GM20431 (cell line): ENCODE measurements at regions not wholly inside any gene's neighbourhood (a gene's known extent, or its start where the extent isn't known, plus 50 kb on each side); places are given as distances from the start of the nearest gene placed in this dataset.
"Not testable (repeated sequence)": the region's sequence is repeated elsewhere in the genome, so short reads cannot be mapped to it uniquely, and the experiment has no call there.

Experiments used
- in situ Hi-C: fragments of 300-500 bp; cut with MseI, MboI; formaldehyde crosslinking; loops from one replicate; pipeline ENCODE4 v1.15.0; 2020; ENCODE audit warnings: low sequenced_read_pairs; ENCODE audit not compliant: unreplicated experiment

GRCh38 chr21:28877318-28877884, 115.3 kb downstream of the LTN1 start:
- in situ Hi-C loops: no loop called here

- in situ Hi-C loops: no loop called here
Observed at GRCh38 chr21:28875078-28875477, 117.6 kb downstream of the LTN1 start.

- in situ Hi-C loops: no loop called here
Observed at GRCh38 chr21:28872218-28872617, 120.5 kb downstream of the LTN1 start.

- in situ Hi-C loops: no loop called here
Observed at GRCh38 chr21:28871388-28872010, 121.2 kb downstream of the LTN1 start.

GRCh38 chr21:28867401-28867800, 125.3 kb downstream of the LTN1 start:
- in situ Hi-C loops: no loop called here

DNA sequence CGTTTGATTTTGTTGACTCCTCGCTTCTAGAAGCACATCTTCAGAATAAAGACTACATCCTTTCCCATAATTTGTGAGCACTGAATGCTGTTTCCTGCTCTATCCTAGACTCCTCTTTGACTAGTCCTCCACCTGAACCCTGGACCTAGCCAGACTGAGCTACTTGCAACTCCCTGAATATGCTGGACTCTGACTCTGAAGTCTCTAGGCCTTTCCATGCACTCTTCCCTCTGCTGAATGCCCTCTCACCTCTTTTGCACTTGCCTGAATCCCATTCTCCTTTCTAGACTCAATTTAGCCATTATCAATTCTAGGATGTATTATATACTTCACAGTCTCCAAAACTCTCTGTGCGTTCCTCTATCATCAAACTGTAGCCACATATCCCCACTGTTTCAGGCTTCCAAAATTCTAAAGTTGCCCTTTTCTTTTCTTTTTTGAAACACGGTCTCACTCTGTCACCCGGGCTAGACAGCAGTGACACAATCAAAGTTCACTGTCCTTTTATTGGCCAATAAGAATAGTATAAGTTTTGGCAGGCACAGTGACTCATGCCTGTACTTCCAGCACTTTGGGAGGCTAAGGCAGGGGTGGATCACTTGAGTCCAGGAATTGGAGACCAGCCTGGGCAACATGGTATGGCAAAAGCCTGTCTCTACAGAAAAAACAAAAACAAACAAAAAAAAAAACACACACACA, 127.0 kb downstream of the LTN1 start:
- in situ Hi-C loops: no loop called here

GRCh38 chr21:28858424-28858823, 134.3 kb downstream of the LTN1 start:
- in situ Hi-C loops: no loop called here

DNA sequence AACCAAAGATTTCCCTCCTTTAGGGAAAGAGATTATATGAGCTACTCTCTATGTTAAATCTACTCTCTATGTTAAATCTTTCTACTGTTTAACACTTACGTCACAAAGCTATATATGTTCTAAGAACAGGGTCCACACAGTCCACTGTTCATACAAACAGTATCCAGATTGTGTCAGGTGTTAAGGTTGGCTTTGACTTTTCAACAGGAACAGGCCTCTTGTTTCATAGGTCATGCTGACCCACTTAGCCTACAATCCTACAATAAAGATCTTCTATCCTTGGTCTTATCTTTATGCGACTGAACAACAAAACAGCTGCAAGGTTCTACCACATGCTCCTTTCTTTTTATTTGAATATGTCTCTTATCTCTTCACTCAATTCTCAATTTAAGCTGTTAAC, 134.9 kb downstream of the LTN1 start:
- in situ Hi-C loops: no loop called here

- in situ Hi-C loops: no loop called here
Observed at GRCh38 chr21:28856588-28857250, 136.0 kb downstream of the LTN1 start.

GRCh38 chr21:28852706-28853105, 140.0 kb downstream of the LTN1 start:
- in situ Hi-C loops: no loop called here

- in situ Hi-C loops: no loop called here
Observed at GRCh38 chr21:28851645-28852044, 141.0 kb downstream of the LTN1 start.

DNA sequence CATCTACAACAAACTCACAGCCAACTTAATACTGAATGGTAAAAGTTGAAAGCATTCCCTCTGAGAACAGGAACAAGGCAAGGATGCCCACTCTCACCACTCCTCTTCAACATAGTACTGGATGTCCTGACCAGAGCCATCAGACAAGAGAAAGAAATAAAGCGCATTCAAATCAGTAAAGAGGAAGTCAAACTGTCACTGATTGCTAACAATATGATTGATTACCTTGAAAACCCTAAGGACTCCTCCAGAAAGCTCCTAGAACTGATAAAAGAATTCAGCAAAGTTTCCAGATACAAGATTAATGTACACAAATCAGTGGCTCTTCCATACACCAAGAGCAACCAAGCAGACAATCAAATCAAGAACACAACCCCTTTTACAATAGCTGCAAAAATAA, 153.4 kb downstream of the LTN1 start:
- in situ Hi-C loops: not testable (repeated sequence)

DNA sequence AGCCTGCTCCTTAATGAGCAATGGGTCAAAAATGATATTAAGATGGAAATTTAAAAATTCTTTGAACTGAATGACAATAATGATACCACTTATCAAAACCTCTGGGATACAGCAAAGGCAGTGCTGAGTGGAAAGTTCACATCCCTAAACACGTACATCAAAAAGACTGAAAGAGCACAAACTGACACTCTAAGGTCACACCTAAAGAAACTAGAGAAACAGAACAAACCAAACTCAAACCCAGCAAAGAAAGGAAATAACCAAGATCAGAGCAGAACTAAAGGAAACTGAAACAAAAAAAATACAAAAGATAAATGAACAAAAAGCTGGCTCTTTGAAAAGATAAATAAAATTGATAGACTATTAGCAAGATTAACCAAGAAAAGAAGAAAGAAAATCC, 155.3 kb downstream of the LTN1 start:
- in situ Hi-C loops: not testable (repeated sequence)

GRCh38 chr21:28836588-28836987, 156.1 kb downstream of the LTN1 start:
- in situ Hi-C loops: not testable (repeated sequence)

- in situ Hi-C loops: no loop called here
Observed at GRCh38 chr21:28834335-28835238, 158.1 kb downstream of the LTN1 start.

- in situ Hi-C loops: no loop called here
Observed at GRCh38 chr21:28833609-28834008, 159.1 kb downstream of the LTN1 start.

DNA sequence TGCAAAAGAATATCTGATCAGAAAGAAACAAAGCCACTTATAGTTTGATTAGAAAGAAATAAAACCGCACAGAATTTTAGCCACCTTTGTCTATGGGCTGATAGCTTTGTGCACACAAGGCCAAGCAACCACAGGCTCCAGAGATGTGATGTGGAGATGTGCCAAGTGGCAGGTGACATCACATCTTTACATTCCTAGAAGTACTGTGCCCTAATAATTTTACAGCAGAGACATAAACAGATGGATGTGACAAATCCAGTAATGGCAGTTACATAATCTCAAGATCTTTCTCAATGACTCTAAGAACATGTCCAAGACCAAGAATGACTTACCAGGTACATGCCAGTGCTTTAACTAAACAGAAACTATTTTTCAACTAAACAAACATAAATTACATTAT, 159.5 kb downstream of the LTN1 start:
- in situ Hi-C loops: no loop called here

GRCh38 chr21:28832715-28833061, 160.0 kb downstream of the LTN1 start:
- in situ Hi-C loops: no loop called here

- in situ Hi-C loops: no loop called here
Observed at GRCh38 chr21:28832013-28832714, 160.5 kb downstream of the LTN1 start.

- in situ Hi-C loops: no loop called here
Observed at GRCh38 chr21:28828981-28829380, 163.7 kb downstream of the LTN1 start.
